ENCODE measurements at regions not wholly inside any gene's neighbourhood (a gene's known extent, or its start where the extent isn't known, plus 50 kb on each side); places are given as distances from the start of the nearest gene placed in this dataset.

DNA sequence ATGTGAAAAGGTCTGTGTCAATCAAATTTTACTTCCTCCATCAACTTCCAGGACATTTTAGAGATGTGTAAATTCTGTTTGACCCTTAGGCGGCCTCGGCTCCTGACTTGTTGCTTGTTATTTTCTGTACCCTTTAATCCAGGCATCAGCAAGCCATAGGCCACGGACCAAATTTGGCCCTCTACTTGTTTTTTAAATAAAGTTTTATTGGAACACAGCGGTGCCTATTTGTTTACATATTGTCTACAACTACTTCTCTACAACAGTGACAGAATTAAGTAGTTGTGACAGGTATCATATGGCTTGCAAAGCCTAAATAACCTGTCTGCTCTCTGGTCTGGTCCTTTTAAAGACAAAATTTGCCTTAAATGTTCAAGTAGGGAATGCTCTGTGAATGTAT lies 132.1 kb downstream of the AACS start:
- TF ChIP-seq CTCF (IDR thresholded peaks at IDR 0.05; ENCODE audit: insufficient read depth, low read length) (no peak), GABPA (IDR thresholded peaks at IDR 0.05; ENCODE audit: low read depth) (no peak), POLR2AphosphoS5 (IDR thresholded peaks at IDR 0.05; ENCODE audit: low read depth) (no peak)

Measured in HL-60 (cell line).